ENCODE measurements at regions not wholly inside any gene's neighbourhood (a gene's known extent, or its start where the extent isn't known, plus 50 kb on each side); places are given as distances from the start of the nearest gene placed in this dataset.

DNA sequence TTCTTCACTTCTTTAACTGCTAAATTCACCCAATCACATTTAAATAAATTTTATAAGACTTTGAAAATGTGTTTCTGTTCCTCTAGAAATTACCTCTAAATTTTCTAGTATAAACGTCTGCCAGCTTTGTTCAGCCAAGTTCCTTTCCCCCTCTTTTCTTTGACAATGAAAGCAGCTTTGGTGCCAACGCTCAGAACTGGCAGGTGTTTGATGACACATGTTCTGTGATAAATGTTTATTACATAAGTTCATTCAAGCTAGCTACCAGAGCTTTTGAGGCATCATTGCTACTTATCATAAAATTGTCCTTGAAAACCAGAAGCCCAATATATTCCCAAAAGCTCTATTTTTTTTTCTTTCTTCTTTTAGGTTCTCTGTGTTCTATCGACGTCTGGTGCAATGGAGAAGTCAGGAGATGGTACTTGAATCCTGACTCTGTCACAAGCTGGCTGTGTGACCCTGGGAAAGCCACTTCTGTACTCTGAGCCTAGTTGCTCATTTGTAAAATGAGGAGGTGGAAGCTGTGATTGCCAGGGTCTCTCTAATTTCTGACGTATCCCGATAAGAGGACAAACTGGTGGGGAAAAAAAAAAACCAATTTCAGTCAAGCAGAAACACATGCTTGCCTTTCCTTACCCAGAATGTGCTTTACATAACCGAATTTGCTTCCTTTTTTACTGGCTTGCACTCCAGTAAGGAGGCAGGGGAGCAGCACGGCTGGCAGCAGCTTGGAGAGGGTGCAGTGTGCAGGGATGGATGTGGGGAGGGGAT is 187.1 kb upstream of the LPP start:
- H3K9me3 Mint-ChIP-seq: no peaks in the 10 kb centered on the region
- H3K36me3 Mint-ChIP-seq: no peaks in the 10 kb centered on the region
- peaks cover 35% of the 10 kb centered on the region for H3K27me3 Mint-ChIP-seq
- ATAC-seq: no peak
- no peak overlapping the region for H3K4me3 Mint-ChIP-seq
- no peak overlapping the region for H3K27ac Mint-ChIP-seq
- peaks cover 8% of the 10 kb centered on the region for H3K4me1 Mint-ChIP-seq

DNA sequence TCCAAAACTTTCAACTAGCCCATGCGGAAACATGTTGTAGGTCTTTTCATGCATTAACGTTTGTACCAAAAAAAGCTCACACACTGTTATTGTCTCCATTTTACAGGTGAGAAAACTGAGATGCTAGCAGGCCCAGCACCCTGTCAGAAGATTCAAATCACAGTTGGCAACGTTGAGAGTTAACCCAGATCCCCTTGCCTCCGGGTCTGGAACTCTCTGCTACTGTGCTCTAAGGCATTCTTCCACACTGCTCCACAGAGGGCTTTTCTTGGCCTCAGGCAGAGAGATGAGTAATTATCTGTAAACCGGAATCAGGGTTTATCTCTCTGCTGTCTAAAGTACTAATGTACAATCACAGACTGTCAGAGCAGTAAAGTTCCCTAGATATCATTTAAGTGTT is 186.0 kb upstream of the LPP start:
- Mint-ChIP-seq H3K9me3 (no peaks in the 10 kb centered on the region), H3K4me1 (peaks cover 8% of the 10 kb centered on the region), H3K27me3 (peaks cover 40% of the 10 kb centered on the region), H3K27ac (no peak overlapping the region), H3K36me3 (no peaks in the 10 kb centered on the region), H3K4me3 (no peak overlapping the region)
- no peak for ATAC-seq

DNA sequence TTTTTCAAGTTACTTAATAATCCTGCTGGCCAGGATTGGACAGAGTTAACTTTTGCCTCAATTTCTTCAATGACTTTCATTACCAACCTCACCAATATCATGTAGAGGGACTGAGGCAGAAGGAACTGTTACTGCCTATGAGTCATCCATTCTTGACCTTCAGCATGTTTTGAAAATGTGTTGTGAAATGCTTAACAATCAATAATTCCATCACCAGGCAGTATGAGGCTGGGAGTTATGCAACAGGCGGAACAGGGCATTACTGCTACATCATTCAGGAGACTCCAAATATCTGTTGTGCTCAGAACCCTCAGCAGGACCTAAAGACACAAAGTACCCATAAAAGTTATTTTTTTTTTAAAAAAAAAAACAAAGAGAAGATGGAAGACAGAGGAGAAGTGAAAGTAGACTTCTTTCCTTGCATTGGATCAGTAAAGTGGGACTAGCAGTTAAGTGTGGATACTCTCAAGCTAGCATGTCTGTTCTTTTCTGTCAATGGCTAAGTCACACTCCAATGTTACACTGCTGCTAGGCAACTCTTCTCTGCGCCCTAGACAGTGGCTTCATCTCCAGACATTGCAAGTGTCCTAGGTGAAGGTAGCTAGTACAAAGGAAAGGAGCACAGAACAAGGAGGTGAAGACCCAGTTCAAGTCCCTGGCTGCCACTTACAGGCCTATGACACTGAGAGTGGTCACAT is 184.9 kb upstream of the LPP start:
- Mint-ChIP-seq H3K36me3 (no peaks in the 10 kb centered on the region), H3K4me1 (peaks cover 17% of the 10 kb centered on the region), H3K27me3 (peaks cover 40% of the 10 kb centered on the region), H3K4me3 (no peak overlapping the region), H3K27ac (no peak overlapping the region), H3K9me3 (no peaks in the 10 kb centered on the region)
- ATAC-seq: no peak

DNA sequence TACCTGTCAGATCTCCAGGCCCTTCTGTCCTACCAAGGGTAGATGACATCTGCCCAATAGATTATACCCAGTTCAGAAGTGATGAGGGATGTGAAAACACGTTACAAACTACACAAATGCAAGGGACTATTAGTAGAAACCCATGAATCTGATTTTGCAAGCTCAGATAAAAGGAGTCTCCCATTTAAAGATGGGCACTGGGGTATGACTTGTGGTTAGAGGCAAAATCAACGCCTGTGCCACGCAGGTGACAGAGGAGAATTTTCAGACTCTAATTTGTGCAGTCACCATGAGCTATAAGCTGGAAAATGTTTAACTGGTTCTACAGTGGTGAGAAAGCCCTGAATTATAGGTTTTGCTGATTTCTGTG is 184.4 kb upstream of the LPP start:
- Mint-ChIP-seq H3K9me3 (no peaks in the 10 kb centered on the region), H3K4me3 (no peak overlapping the region), H3K27me3 (peaks cover 45% of the 10 kb centered on the region), H3K4me1 (peaks cover 22% of the 10 kb centered on the region), H3K36me3 (no peaks in the 10 kb centered on the region), H3K27ac (no peak overlapping the region)
- no peak for ATAC-seq

DNA sequence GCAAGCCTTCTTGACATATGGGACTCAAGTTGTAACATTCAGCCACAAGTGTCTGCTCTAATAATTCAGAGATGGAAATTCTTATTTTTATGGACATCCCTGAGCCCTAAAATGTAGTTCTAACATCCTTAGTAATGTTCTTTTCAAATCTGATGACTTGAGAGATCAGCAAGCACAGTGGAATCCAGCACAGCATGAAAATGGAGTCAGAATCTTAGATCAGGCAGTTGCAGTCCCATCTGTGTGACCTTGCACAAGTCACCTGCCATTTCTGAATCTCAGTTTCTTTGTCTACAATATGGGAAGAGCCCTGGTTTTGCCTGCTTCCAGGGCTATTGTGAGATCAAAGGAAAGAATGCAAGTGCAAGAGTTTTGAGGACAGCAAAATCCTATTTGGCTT is 183.9 kb upstream of the LPP start:
- peaks cover 28% of the 10 kb centered on the region for H3K4me1 Mint-ChIP-seq
- H3K9me3 Mint-ChIP-seq: no peaks in the 10 kb centered on the region
- H3K27me3 Mint-ChIP-seq: peaks cover 46% of the 10 kb centered on the region
- H3K36me3 Mint-ChIP-seq: no peaks in the 10 kb centered on the region
- no peak overlapping the region for H3K4me3 Mint-ChIP-seq
- no peak for ATAC-seq
- H3K27ac Mint-ChIP-seq: no peak overlapping the region

- Mint-ChIP-seq H3K9me3 (no peaks in the 10 kb centered on the region), H3K4me1 (peaks cover 43% of the 10 kb centered on the region)
Observed at GRCh38 chr3:187971629-187972028, 182.3 kb upstream of the LPP start.

GRCh38 chr3:187972454-187972853 is 181.5 kb upstream of the LPP start:
- no peaks in the 10 kb centered on the region for H3K36me3 Mint-ChIP-seq
- ATAC-seq: no peak
- H3K9me3 Mint-ChIP-seq: peaks cover under 1% of the 10 kb centered on the region
- peaks cover 37% of the 10 kb centered on the region for H3K4me1 Mint-ChIP-seq
- H3K27me3 Mint-ChIP-seq: peaks cover 26% of the 10 kb centered on the region
- H3K27ac Mint-ChIP-seq: no peak overlapping the region
- H3K4me3 Mint-ChIP-seq: no peak overlapping the region

More at GRCh38 chr3:187971629-187972028, 182.3 kb upstream of the LPP start:
- Mint-ChIP-seq H3K36me3 (no peaks in the 10 kb centered on the region), H3K27ac (no peak overlapping the region), H3K27me3 (peaks cover 34% of the 10 kb centered on the region), H3K4me3 (no peak overlapping the region)
- no peak for ATAC-seq

DNA sequence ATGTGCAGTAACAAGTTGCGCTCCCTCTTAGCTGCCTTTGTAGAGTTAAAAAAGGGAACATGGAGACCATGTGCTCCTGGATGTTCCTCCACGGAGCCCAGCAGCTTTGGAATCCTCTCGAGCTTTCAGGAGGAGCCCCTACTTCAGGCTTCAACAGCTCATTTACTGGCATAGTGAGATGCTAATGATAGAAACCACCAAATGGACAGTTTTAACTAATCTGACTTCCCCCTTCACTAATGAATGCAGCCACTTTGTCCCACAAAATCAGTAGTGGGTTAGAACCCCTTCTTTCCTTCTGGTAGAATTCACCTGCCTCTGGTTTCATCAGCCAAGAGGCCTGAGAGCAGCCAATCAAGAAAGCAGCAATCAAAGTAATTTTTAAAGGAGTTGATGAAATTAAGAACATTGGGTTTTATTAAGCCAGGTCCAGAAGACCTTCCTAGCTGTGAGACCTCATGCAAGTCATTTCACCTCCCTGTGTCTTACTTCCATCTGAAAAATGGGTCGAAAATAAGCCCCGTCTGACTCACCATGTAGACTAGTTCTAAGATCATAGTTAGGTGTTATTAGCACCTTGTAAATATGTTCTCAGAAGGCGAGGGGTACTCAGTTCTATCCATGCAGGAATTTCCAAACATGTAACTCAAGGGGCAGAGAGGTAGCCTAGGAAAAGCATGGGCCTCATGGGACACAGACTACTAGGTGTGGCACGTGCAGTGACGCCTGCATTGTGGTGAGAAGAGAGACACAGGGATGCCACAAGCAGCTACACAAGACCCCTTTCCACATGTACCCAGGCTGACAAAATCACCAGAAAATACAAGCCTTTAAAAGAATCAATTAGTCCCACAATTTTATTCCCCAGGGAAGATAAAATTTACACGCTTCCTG is 179.7 kb upstream of the LPP start:
- H3K9me3 Mint-ChIP-seq: peaks cover 3% of the 10 kb centered on the region
- ATAC-seq: peak; percentile 57
- peak overlapping the region; percentile 35 for H3K27ac Mint-ChIP-seq
- H3K27me3 Mint-ChIP-seq: peaks cover 25% of the 10 kb centered on the region
- no peaks in the 10 kb centered on the region for H3K36me3 Mint-ChIP-seq
- peak overlapping the region; percentile 54 for H3K4me3 Mint-ChIP-seq
- H3K4me1 Mint-ChIP-seq: peaks cover 52% of the 10 kb centered on the region

GRCh38 chr3:187974871-187975271 is 179.1 kb upstream of the LPP start:
- Mint-ChIP-seq H3K4me1 (peaks cover 59% of the 10 kb centered on the region), H3K9me3 (peaks cover 3% of the 10 kb centered on the region), H3K27me3 (peaks cover 25% of the 10 kb centered on the region), H3K27ac (peak overlapping the region; percentile 35), H3K36me3 (no peaks in the 10 kb centered on the region), H3K4me3 (peak overlapping the region; percentile 54)
- ATAC-seq: no peak

- Mint-ChIP-seq H3K27ac (peak overlapping the region; percentile 35), H3K4me3 (peak overlapping the region; percentile 54), H3K4me1 (peaks cover 67% of the 10 kb centered on the region), H3K9me3 (peaks cover 3% of the 10 kb centered on the region), H3K27me3 (peaks cover 24% of the 10 kb centered on the region), H3K36me3 (no peaks in the 10 kb centered on the region)
- ATAC-seq: no peak
Observed at GRCh38 chr3:187975561-187976364, 178.2 kb upstream of the LPP start.

- H3K27me3 Mint-ChIP-seq: peaks cover 17% of the 10 kb centered on the region
- ATAC-seq: peak; percentile 37
- no peaks in the 10 kb centered on the region for H3K36me3 Mint-ChIP-seq
- no peak overlapping the region for H3K4me3 Mint-ChIP-seq
- H3K27ac Mint-ChIP-seq: peak overlapping the region; percentile 35
- H3K4me1 Mint-ChIP-seq: peaks cover 72% of the 10 kb centered on the region
- peaks cover 3% of the 10 kb centered on the region for H3K9me3 Mint-ChIP-seq
Observed at GRCh38 chr3:187976365-187976900, 177.5 kb upstream of the LPP start.

- H3K27me3 Mint-ChIP-seq: peaks cover 8% of the 10 kb centered on the region
- ATAC-seq: no peak
- peaks cover 3% of the 10 kb centered on the region for H3K9me3 Mint-ChIP-seq
- H3K27ac Mint-ChIP-seq: no peak overlapping the region
- no peak overlapping the region for H3K4me3 Mint-ChIP-seq
- H3K4me1 Mint-ChIP-seq: peaks cover 72% of the 10 kb centered on the region
- H3K36me3 Mint-ChIP-seq: no peaks in the 10 kb centered on the region
Observed at GRCh38 chr3:187977659-187978058, 176.3 kb upstream of the LPP start.

DNA sequence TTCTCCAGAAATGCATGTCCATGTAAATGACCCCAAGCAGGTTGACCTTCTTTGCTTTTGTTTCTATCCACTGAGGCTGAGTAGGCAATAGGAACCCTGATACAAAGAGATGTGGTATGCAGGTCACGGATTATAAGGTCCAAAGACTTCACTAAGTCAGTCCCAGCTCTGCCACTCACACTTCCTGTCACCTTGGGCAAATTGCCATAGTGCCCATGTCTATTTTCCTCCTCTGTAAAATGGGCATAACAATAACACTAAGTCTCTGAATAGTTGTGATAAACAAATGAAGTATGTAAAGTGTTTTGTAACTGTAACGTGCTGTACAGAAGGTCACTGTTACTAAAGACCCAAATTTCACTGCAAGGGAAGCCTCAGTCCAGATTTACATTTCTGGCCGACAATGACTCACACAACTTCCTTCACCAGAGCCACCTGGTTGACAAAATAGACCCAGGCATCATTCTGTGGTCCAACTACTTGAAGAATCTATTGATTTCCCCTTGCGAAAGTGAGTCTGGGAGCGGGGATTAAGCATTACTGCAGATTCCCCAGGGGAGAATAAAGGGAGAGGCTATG is 175.4 kb upstream of the LPP start:
- Mint-ChIP-seq H3K27me3 (peaks cover 8% of the 10 kb centered on the region), H3K4me3 (peak overlapping the region; percentile 43), H3K27ac (peak overlapping the region; percentile 46), H3K9me3 (peaks cover 3% of the 10 kb centered on the region), H3K36me3 (no peaks in the 10 kb centered on the region), H3K4me1 (peaks cover 68% of the 10 kb centered on the region)
- peak; percentile 73 for ATAC-seq

DNA sequence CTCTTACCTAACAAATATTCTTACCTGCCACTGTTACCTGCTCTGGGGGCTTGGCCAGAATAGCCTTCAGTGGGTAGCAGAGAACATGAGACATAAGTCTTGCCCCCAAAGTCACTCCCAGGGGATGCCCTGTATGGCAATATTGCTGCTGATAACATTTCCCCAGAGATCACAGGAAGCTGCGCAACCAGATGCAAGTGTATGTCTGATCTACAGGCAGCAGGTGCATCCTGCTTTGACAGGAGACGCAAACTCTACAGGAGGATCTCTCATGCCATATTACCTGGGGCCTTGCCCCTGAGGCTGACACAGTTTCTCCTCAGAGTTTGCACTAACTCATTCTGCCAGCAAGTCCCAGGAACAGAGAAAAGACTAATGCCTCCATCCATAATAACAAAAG is 174.4 kb upstream of the LPP start:
- Mint-ChIP-seq H3K27me3 (peaks cover 3% of the 10 kb centered on the region), H3K4me1 (peaks cover 58% of the 10 kb centered on the region), H3K9me3 (peaks cover 3% of the 10 kb centered on the region), H3K36me3 (no peaks in the 10 kb centered on the region), H3K4me3 (peak overlapping the region; percentile 51), H3K27ac (peak overlapping the region; percentile 46)
- ATAC-seq: peak; percentile 87

All from stimulated activated memory B cell treated with anti-CD40 and anti-IgM and Interleukin-4, amounts not matched to agents 10 μg/mL and 1 μg/mL and 100 μg/mL, for 72 hours (primary cell).